ENCODE measurements at regions not wholly inside any gene's neighbourhood (a gene's known extent, or its start where the extent isn't known, plus 50 kb on each side); places are given as distances from the start of the nearest gene placed in this dataset.

GRCh38 chr1:229136822-229137221 lies 134.1 kb upstream of the RAB4A start:
- no peak overlapping the region for H3K4me3 ChIP-seq (ENCODE audit: low read depth, low read length)
- TF ChIP-seq CTCF (IDR thresholded peaks at IDR 0.05; ENCODE audit: insufficient read depth, low read depth, low read length) = no peak
- no peak for DNase-seq (ENCODE audit: low read depth)

GRCh38 chr1:229137271-229137670 lies 133.6 kb upstream of the RAB4A start:
- no peak for DNase-seq (ENCODE audit: low read depth)
- no peak for TF ChIP-seq CTCF (IDR thresholded peaks at IDR 0.05; ENCODE audit: insufficient read depth, low read depth, low read length)
- no peak overlapping the region for H3K4me3 ChIP-seq (ENCODE audit: low read depth, low read length)

- no peak overlapping the region for H3K4me3 ChIP-seq (ENCODE audit: low read depth, low read length)
- no peak for TF ChIP-seq CTCF (IDR thresholded peaks at IDR 0.05; ENCODE audit: insufficient read depth, low read depth, low read length)
- DNase-seq (ENCODE audit: low read depth) = no peak
Measured at GRCh38 chr1:229138058-229138457, 132.9 kb upstream of the RAB4A start.

GRCh38 chr1:229139331-229140118 lies 131.4 kb upstream of the RAB4A start:
- no peak for TF ChIP-seq CTCF (IDR thresholded peaks at IDR 0.05; ENCODE audit: insufficient read depth, low read depth, low read length)
- no peak for DNase-seq (ENCODE audit: low read depth)

GRCh38 chr1:229140119-229140396 lies 130.9 kb upstream of the RAB4A start:
- DNase-seq (ENCODE audit: low read depth) = no peak
- no peak for TF ChIP-seq CTCF (IDR thresholded peaks at IDR 0.05; ENCODE audit: insufficient read depth, low read depth, low read length)
- no peak overlapping the region for H3K4me3 ChIP-seq (ENCODE audit: low read depth, low read length)

More at GRCh38 chr1:229139331-229140118, 131.4 kb upstream of the RAB4A start:
- H3K4me3 ChIP-seq (ENCODE audit: low read depth, low read length) = no peak overlapping the region

- no peak overlapping the region for H3K4me3 ChIP-seq (ENCODE audit: low read depth, low read length)
- DNase-seq (ENCODE audit: low read depth) = no peak
- no peak for TF ChIP-seq CTCF (IDR thresholded peaks at IDR 0.05; ENCODE audit: insufficient read depth, low read depth, low read length)
Measured at GRCh38 chr1:229141271-229141670, 129.6 kb upstream of the RAB4A start.
